ENCODE measurements at regions not wholly inside any gene's neighbourhood (a gene's known extent, or its start where the extent isn't known, plus 50 kb on each side); places are given as distances from the start of the nearest gene placed in this dataset.

DNA sequence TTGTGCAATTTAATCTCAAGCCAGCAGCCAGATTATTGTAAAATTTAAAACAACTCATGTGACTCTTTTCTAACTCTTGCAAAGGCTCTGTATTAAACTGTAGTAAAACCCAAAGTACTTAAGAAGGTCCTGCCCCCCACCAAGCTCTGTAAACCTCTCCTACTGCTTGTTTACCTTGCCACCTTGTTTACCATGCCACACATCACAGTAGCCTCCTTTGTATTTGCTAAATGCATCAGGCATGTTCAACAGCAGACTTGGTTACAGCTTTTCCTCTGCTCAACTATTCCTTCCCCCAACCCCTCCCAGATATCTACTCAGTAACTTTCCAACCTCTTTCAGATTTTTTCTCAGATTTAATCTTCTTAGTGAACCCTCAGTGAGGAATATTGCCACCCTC is 861.6 kb downstream of the METTL15 start:
- no peak overlapping the region for H3K4me3 ChIP-seq (ENCODE audit: low read depth, low read length)
- no peaks in the 10 kb centered on the region for H3K9me3 Mint-ChIP-seq (ENCODE audit: unreplicated experiment)
- H3K4me3 Mint-ChIP-seq (ENCODE audit: unreplicated experiment): no peak overlapping the region
- no TSS peak for BruUV-seq (replicated peaks)
- ChIA-PET POLR2A (interaction anchor here (0.6 kb wide), 1 partner anchor 11 kb away, joined by 4 read pairs; no protein-coding TSS in a partner anchor), CTCF (no interaction called here)
- H3K36me3 Mint-ChIP-seq (ENCODE audit: insufficient read depth, unreplicated experiment): no peaks in the 10 kb centered on the region
- no peak for TF ChIP-seq CTCF (IDR thresholded peaks at IDR 0.05; ENCODE audit: insufficient read depth in 1 of 2, low read depth in 1 of 2, low read length in 1 of 2, severe bottlenecking in 1 of 2, unreplicated experiment in 1 of 2)
- H3K27me3 ChIP-seq (replicated peaks; ENCODE audit: control insufficient read depth, insufficient read depth, low read length): no peaks in the 10 kb centered on the region
- no peak overlapping the region for H3K27ac Mint-ChIP-seq (ENCODE audit: unreplicated experiment)
- H3K4me1 ChIP-seq: no peaks in the 10 kb centered on the region
- H3K4me1 Mint-ChIP-seq (ENCODE audit: low read depth, unreplicated experiment): peaks cover 5% of the 10 kb centered on the region
- intact Hi-C loops (cut with micrococcal nuclease; ENCODE audit: unreplicated experiment): no loop called here
- no peaks in the 10 kb centered on the region for H3K9me3 ChIP-seq
- H3K36me3 ChIP-seq (ENCODE audit: control insufficient read depth, insufficient read depth, low read length): no peaks in the 10 kb centered on the region
- DNase-seq: no peak
- no peaks in the 10 kb centered on the region for H3K27me3 Mint-ChIP-seq (ENCODE audit: insufficient read depth, unreplicated experiment)

GRCh38 chr11:28966951-28967350 is 858.8 kb downstream of the METTL15 start:
- POLR2A ChIA-PET: no interaction called here
- BruUV-seq (replicated peaks): no TSS peak
- H3K4me3 Mint-ChIP-seq (ENCODE audit: unreplicated experiment): no peak overlapping the region
- no peaks in the 10 kb centered on the region for H3K27me3 Mint-ChIP-seq (ENCODE audit: insufficient read depth, unreplicated experiment)
- no peak overlapping the region for H3K4me3 ChIP-seq (ENCODE audit: low read depth, low read length)
- H3K27ac Mint-ChIP-seq (ENCODE audit: unreplicated experiment): no peak overlapping the region
- no peaks in the 10 kb centered on the region for H3K9me3 Mint-ChIP-seq (ENCODE audit: unreplicated experiment)
- intact Hi-C loops (cut with micrococcal nuclease; ENCODE audit: unreplicated experiment): no loop called here
- DNase-seq: no peak
- no peaks in the 10 kb centered on the region for H3K4me1 Mint-ChIP-seq (ENCODE audit: low read depth, unreplicated experiment)
- H3K27me3 ChIP-seq (replicated peaks; ENCODE audit: control insufficient read depth, insufficient read depth, low read length): no peaks in the 10 kb centered on the region
- no peaks in the 10 kb centered on the region for H3K36me3 ChIP-seq (ENCODE audit: control insufficient read depth, insufficient read depth, low read length)
- no peaks in the 10 kb centered on the region for H3K9me3 ChIP-seq
- CTCF ChIA-PET: no interaction called here
- no peaks in the 10 kb centered on the region for H3K36me3 Mint-ChIP-seq (ENCODE audit: insufficient read depth, unreplicated experiment)
- TF ChIP-seq CTCF (IDR thresholded peaks at IDR 0.05; ENCODE audit: insufficient read depth in 1 of 2, low read depth in 1 of 2, low read length in 1 of 2, severe bottlenecking in 1 of 2, unreplicated experiment in 1 of 2): no peak
- no peaks in the 10 kb centered on the region for H3K4me1 ChIP-seq

DNA sequence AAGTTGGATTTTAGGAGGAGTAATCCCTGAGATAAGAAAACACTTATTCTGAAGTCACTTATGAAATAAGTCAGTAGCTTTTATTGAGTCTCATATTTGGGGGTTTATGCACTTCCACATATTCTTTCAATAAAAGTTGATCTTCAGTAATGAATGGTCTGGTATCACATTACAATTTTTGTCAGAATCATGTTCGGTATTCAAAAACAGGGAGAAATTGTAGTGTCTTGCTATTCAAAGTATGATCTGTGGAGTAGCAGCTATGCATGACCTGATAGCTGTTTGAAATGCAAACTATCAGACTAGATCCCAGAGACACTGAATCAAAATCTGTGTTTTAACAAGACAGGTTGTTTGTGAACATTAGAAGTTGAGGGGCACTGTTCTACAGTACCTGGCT is 857.6 kb downstream of the METTL15 start:
- Mint-ChIP-seq H3K4me1 (ENCODE audit: low read depth, unreplicated experiment) (no peaks in the 10 kb centered on the region), H3K4me3 (ENCODE audit: unreplicated experiment) (no peak overlapping the region), H3K27ac (ENCODE audit: unreplicated experiment) (no peak overlapping the region), H3K36me3 (ENCODE audit: insufficient read depth, unreplicated experiment) (no peaks in the 10 kb centered on the region), H3K9me3 (ENCODE audit: unreplicated experiment) (no peaks in the 10 kb centered on the region), H3K27me3 (ENCODE audit: insufficient read depth, unreplicated experiment) (no peaks in the 10 kb centered on the region)
- no peaks in the 10 kb centered on the region for H3K27me3 ChIP-seq (replicated peaks; ENCODE audit: control insufficient read depth, insufficient read depth, low read length)
- H3K9me3 ChIP-seq: no peaks in the 10 kb centered on the region
- TF ChIP-seq CTCF (IDR thresholded peaks at IDR 0.05; ENCODE audit: insufficient read depth in 1 of 2, low read depth in 1 of 2, low read length in 1 of 2, severe bottlenecking in 1 of 2, unreplicated experiment in 1 of 2): no peak
- BruUV-seq (replicated peaks): no TSS peak
- ChIA-PET POLR2A (no interaction called here), CTCF (no interaction called here)
- intact Hi-C loops (cut with micrococcal nuclease; ENCODE audit: unreplicated experiment): no loop called here
- no peaks in the 10 kb centered on the region for H3K36me3 ChIP-seq (ENCODE audit: control insufficient read depth, insufficient read depth, low read length)
- no peak overlapping the region for H3K4me3 ChIP-seq (ENCODE audit: low read depth, low read length)
- no peak for DNase-seq
- H3K4me1 ChIP-seq: no peaks in the 10 kb centered on the region

Measured in Caco-2 (cell line).